NCI-H82 treated with DMSO at 0.1 percent for 48 hours (cell line): ENCODE measurements at regions not wholly inside any gene's neighbourhood (a gene's known extent, or its start where the extent isn't known, plus 50 kb on each side); places are given as distances from the start of the nearest gene placed in this dataset.
A peak's percentile ranks its signal among the peaks of the same experiment; 100 is the strongest.
"Not testable (repeated sequence)": the region's sequence is repeated elsewhere in the genome, so short reads cannot be mapped to it uniquely, and the experiment has no call there.

ENCODE experiments used
- DNase-seq: peaks from one replicate; lab custom pipeline; 2025; ENCODE audit not compliant: unreplicated experiment; lab: John Stamatoyannopoulos, UW

DNA sequence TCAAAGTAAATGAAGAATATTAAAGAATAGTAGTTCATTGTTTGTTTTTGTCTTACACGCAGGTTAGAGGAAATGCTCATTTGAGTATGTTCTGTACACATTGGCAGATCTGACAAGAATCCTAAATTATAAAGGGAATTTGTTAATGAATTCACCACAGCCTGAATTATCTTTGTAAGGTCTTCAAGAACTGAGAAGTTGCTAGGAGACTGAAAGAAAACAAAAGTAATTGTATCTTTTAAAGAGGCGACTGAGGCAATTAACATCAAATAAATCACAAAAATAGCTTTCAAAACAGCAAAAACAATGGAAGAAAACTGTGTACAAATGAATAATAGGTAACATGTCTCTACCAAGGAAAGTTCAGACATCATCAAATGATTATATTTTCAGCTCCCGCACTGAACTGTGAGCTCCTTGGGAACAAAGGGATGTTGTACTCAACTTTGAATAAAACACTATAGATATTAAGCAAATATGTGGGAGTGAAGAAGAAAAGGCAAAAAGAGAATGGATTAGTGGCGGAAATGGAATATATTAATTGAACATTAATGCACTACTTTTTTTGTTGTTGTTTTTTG, 51.7 kb upstream of the ATIC start:
- no peak for DNase-seq

DNA sequence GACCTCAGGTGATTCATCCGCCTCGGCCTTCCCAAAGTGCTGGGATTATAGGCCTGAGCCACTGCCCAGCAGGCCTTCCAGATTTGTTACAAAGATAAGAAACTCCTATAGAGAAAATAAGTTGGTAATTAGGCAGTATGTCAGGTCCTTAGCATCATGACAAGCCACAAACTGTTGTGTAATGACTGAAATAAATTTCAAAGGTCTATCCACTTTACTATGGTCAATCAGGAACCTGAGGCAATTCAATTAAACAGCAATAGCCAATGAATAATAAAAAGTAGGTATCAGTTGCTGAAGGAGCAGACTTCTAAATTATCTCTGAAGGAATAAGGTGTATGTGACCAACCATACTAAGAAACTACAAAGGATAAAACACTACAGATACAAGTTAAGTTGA, 62.4 kb upstream of the ATIC start:
- no peak for DNase-seq

DNA sequence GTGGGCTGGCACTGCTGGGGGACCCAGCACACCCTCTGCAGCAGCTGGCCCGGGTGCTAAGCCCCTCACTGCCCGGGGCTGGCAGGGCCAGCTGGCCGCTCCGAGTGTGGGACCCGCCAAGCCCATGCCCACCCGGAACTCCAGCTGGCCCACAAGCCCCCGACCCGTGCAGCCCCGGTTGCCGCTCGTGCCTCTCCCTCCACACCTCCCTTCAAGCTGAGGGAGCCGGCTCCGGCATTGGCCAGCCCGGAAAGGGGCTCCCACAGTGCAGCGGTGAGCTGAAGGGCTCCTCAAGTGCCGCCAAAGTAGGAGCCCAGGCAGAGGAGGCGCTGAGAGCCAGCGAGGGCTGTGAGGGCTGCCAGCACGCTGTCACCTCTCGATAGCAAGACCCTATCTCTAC, 65.9 kb upstream of the ATIC start:
- not testable (repeated sequence) for DNase-seq

DNA sequence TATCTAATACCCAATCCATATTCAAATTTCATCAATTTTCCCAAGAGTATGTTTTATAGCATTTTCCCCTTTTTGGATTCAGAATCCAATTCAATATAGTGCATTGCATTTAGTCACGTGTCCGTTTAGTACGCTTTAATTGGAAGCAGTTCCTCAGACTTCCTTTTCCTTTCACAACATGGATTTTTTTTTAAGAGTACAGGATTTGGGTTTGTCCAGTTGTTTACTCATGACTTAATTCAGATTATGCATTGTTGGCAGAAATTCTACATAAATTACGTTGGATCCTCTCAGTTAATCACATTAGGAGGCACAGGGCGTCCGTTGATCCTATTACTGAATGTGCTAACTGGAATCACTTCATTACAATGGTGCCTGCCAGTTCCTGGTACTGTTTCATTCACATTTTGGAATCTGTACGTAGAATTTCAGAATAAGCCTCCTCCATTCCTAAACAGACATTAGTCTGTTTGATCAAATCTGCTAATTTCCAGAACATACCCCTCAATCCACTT, 70.0 kb upstream of the ATIC start:
- DNase-seq = peak; percentile 98

DNA sequence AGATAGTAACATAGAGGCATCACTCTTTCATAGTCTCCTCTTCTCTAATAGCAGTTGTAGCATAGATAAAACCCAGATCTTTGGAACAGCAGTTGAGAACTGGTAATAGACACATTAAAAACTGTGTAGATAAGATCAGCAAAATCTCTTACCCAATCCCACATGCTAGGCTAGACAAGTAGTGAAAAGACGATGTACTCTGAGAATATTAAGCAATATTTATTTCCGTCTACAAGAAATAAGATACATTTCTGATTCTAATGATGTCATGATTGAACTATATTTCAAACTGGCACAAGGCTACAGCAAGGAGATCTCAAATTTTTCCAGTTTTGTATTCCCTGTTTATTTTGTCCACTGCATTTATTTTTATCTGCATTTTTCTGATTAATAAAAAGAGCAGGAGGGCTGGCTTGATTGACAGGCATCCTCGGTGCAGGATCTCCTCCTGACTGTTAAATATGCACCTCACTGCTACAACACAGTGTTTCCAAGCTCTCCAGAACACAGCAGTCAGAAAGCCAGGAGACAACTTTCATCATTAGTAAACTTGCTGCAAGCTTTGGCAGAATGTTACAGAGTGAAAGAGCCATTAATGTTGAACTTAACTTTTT, 73.3 kb upstream of the ATIC start:
- no peak for DNase-seq

DNA sequence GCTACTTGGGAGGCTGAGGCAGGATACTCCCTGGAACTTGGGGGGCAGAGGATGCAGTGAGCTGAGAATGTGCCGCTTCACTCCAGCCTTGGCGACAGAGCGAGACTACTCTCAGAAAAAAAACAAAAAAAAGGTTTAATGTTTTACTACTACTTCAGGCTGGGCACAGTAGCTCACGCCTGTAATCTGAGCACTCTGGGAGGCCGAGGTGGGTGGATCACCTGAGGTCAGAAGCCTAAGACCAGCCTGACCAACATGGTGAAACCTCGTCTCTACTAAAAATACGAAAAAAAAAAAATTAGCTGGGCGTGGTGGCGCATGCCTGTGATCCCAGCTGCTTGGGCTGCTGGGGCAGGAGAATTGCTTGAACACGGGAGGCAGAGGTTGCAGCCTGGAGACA, 75.7 kb upstream of the ATIC start:
- no peak for DNase-seq

DNA sequence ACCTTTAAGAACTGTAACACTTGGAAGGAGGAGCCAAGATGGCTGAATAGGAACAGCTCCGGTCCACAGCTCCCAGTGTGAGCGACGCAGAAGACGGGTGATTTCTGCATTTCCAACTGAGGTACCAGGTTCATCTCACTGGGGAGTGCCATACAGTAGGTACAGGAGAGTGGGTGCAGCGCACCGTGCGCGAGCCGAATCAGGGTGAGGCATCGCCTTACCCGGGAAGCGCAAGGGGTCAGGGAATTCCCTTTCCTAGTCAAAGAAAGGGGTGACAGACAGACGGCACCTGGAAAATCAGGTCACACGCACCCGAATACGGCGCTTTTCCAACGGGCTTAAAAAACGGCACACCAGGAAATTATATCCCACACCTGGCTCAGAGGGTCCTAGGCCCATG, 81.8 kb upstream of the ABCA12 start:
- not testable (repeated sequence) for DNase-seq

DNA sequence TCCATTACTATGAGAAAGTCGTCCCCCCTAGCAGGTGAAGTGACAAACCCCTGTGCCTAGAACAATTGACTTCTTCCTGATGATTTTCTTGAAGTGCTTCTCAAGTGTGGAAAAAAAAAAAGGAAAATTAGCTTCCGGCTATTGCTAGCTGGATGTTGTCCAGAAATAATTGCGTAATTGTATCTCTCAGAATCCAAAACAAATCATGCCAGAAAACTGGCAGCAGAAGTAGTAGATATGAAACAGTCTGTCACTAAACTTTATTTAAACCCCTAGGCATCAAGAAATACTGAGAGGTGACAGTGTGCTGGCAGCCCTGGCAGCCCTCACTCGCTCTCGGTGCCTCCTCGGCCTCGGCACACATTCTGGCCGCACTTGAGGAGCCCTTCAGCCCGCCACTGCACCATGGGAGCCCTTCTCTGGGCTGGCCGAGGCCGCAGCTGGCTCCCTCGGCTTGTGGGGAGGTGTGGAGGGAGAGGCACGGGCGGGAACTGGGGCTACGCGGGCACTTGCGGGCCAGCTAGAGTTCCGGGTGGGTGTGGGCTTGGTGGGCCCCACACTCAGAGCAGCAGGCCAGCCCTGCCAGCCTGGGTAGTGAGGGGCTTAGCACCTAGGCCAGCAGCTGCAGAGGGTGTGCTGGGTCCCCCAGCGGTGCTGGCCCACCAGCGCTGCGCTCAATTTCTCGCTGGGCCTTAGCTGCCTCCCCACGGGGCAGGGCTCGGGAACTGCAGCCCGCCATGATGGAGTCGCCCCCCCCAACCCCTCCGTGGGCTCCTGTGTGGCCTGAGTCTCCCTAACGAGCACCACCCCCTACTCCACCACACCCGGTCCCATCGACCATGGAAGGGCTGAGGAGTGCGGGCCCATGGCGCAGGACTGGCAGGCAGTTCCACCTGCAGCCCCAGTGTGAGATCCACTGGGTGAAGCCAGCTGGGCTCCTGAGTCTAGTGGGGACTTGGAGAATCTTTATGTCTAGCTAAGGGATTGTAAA, 80.5 kb upstream of the ABCA12 start:
- no peak for DNase-seq

DNA sequence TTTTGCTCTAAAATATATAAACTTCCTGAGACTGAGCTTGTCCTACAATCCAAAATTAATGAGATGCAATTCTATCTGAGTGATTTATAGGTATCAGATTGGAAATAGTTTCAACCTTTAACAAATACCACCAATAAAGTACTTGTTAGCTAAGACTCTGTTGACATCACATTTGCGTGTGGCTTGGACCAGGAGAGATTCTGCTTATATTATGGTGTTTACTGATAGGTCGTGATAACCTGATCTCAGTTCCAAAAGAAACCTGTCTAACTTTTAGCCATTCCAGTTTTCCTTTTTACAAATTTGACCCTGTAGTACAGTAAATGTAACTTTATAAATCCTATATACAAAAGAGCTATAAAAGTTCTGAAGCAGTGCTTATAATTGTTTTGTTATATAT, 78.4 kb upstream of the ABCA12 start:
- DNase-seq = no peak

DNA sequence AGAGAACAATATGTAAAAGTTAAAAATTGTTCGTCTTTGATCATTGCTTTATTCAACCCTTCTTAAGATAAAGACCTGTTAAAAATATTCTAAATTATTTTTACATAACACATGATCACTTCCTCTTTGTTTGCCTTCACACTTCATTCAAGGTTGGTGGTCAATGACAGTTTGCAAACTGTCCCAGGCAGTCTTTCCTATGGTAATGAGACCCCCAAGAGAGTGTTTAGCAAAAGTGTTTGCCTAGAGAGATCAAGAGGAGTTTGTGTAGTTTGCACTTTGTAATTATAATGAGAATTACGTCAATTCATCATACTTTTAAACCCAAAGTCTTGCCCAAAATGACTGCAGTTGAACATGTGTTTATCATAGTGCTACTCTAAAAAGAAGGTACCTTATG, 77.2 kb upstream of the ABCA12 start:
- no peak for DNase-seq

DNA sequence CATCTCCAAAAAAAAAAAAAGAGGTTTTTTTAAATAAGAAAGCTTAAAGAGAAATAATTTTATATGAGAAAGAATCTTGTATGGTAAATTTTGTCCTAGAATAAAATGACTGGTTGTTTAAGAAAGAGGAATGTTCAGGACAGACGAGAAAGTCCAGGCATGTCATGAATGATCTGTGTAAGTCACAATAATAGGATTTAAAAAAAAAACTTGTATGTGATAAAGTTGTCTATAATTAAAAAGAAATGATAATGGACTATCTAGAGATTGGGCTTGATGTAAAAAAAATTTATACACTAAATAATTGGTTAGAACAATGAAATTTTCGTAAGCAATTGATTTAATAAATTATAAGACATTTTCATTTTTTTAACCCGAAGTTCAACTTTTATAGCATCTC, 71.7 kb upstream of the ABCA12 start:
- DNase-seq = no peak

DNA sequence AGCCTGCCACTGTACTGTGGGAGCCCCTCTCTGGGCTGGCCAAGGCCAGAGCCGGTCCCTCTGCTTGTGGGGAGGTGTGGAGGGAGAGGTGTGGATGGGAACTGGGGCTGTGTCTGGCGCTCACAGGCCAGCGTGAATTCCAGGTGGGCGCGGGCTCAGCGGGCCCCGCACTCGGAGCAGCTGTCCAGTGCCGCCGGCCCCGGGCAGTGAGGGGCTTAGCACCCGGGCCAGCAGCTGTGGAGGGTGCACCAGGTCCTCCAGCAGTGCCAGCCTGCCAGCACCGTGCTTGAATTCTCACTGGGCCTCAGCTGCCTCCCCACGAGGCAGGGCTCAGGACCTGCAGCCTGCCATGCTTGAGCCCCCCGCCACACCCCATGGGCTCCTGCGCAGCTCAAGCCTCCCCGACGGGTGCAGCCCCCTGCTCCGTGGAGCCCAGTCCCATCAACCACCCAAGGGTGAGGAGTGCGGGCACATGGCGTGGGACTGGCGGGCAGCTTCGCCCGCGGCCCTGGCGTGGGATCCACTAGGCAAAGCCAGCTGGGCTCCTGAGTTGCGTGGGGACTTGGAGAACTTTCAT, 69.5 kb upstream of the ABCA12 start:
- no peak for DNase-seq

DNA sequence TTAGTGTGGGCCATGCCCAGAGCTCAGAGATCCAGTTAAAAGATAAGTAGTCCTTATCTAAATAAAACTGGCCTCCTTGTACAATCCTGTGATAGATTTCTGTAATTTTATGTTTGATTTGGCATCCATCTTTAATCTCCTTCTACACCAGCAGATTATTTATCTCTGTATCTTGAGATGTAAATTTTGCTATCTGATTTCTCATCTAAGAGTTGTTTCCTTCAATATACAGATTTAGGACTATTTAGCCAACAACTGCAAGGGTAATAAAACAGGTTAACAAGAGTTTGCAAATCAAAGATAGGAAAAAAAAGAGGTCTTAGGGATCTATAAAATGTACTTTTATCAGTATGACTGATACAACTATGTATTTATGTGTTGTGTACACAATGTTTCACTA, 68.6 kb upstream of the ABCA12 start:
- no peak for DNase-seq

DNA sequence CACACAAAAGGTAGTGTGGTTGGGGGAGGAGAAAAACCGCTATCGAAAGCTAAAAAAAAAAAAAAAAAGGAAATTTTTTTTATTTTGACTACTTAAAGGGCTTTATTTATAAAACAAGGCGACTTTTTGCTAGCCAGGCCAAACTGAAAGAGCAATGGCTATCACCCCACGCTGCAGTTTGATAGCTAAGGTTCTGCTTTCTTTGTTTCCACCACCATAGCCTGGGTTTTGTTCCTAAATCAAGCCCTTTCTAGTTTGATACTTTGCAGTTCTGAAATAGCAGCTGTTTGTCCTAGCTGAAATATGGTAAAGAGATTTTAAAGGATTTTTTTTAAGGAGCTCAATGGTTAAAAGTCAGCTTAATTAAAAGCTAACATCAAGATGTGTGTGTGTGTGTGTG, 67.4 kb upstream of the ABCA12 start:
- no peak for DNase-seq

DNA sequence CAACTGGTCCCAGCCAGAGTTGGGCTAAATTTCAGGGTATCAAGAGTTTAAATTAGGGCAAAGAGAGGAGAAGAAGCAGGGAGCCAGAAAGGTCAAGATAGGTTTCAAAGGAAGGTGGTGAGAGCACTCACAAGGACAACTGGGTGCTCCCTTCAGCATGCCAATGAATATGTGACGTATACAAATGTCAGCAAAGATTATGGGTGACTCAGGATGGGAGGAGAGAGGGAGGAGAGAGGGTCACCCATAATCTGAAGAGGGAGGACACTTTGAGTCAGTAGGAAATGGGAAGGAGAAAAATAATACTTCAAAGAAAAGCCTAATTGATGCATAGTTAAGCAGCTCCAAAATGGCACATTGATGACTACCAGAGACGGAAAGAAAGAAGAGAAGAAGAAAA, 53.1 kb upstream of the ABCA12 start:
- DNase-seq = no peak

DNA sequence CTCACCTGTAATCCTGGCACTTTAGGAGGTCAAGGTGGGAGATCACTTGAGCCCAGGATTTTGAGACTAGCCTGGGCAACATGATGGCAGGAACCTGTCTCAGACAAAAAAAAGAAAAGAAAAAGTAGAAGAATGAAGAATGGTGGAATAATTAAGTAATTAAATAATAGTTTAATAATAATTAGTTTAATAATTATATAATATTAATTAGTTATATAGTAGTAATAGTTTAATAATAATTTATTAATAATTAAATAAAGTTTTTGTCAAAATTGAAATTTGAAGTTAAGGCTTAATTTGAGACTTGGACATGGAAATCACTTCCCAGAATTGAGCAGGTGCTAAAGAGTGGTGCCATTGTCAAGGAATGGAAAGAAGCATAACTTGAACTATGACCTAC, 52.2 kb upstream of the ABCA12 start:
- DNase-seq = no peak

DNA sequence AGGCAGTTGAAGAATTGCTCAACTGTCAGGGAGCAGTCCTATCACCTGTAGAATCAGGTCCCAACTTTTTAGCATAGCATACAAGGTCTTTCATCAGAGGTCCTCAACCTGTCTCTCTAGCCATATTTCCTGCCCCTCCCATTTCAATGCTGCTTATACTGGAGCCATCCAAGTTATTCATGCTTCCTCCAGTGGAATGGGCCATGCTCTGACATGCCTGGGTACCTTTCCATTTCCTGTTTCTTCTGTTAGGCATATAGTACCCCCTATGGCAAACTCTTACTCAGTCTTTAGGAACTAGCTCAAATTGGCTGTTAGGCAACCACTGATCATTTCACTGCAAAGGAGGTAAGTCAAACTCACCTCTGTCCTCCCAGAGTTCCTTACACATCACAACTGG, 51.0 kb upstream of the ABCA12 start:
- no peak for DNase-seq
